Skeletal muscle satellite cell (primary cell): ENCODE measurements at regions not wholly inside any gene's neighbourhood (a gene's known extent, or its start where the extent isn't known, plus 50 kb on each side); places are given as distances from the start of the nearest gene placed in this dataset.
A peak's percentile ranks its signal among the peaks of the same experiment; 100 is the strongest.

Source experiments
- H3K27me3 ChIP-seq: 2 replicates; pipeline ENCODE4 v1.7.0; 2013; ENCODE audit warnings: low read length; ENCODE audit not compliant: control insufficient read depth, insufficient read depth
- H3K36me3 ChIP-seq: 2 replicates; pipeline ENCODE4 v1.7.0; 2013; ENCODE audit warnings: mild to moderate bottlenecking, control low read depth, low read length; ENCODE audit not compliant: insufficient read depth
- H3K4me1 ChIP-seq: 2 replicates; pipeline ENCODE4 v1.7.0; 2013; ENCODE audit warnings: low read length; ENCODE audit not compliant: control insufficient read depth, insufficient read depth
- H3K4me2 ChIP-seq: 2 replicates; pipeline ENCODE4 v1.7.0; 2013; ENCODE audit warnings: mild to moderate bottlenecking, low read length
- H3K4me3 ChIP-seq: 2 replicates; pipeline ENCODE4 v1.7.0; 2013; ENCODE audit warnings: low read length
- H3K9ac ChIP-seq: 2 replicates; pipeline ENCODE4 v1.7.0; 2013; ENCODE audit warnings: mild to moderate bottlenecking, low read depth, low read length, moderate library complexity
- H3K9me3 ChIP-seq: replicated peaks from 2 replicates; pipeline ENCODE4 v1.7.0; 2013; ENCODE audit warnings: mild to moderate bottlenecking, control low read depth, low read length

GRCh38 chr10:29756451-29756850 lies 121.7 kb upstream of the SVIL start:
- no peak overlapping the region for H3K4me3 ChIP-seq
- no peaks in the 10 kb centered on the region for H3K9me3 ChIP-seq
- H3K4me2 ChIP-seq: no peak overlapping the region
- no peaks in the 10 kb centered on the region for H3K36me3 ChIP-seq
- no peak overlapping the region for H3K9ac ChIP-seq
- peaks cover 27% of the 10 kb centered on the region for H3K27me3 ChIP-seq
- no peaks in the 10 kb centered on the region for H3K4me1 ChIP-seq

DNA sequence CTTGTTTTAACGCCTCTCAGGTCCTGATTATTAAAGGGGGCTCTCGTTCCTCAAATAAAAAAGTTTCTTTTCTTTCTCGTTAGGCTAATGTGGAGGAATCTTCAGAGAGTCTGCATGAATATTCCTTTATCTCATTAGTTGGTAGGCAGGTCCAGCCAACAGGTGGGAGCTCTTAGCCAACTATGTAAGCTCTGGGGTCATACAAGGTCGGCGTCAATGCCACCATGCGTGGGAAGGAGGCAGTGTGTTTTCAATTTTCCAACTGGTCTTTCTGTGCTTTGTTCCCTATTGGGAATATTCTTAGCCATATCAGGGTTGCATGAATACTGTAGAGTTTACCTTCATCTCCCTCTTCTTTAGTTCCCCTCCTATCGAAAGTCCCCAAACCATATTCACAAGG lies 118.5 kb upstream of the SVIL start:
- H3K9me3 ChIP-seq: no peaks in the 10 kb centered on the region
- no peaks in the 10 kb centered on the region for H3K4me1 ChIP-seq
- no peak overlapping the region for H3K9ac ChIP-seq
- no peak overlapping the region for H3K4me3 ChIP-seq
- no peak overlapping the region for H3K4me2 ChIP-seq
- peaks cover 55% of the 10 kb centered on the region for H3K27me3 ChIP-seq
- H3K36me3 ChIP-seq: no peaks in the 10 kb centered on the region

- no peak overlapping the region for H3K4me3 ChIP-seq
- H3K9ac ChIP-seq: no peak overlapping the region
- H3K4me2 ChIP-seq: no peak overlapping the region
- H3K27me3 ChIP-seq: peaks cover 55% of the 10 kb centered on the region
- no peaks in the 10 kb centered on the region for H3K36me3 ChIP-seq
- no peaks in the 10 kb centered on the region for H3K9me3 ChIP-seq
- H3K4me1 ChIP-seq: peaks cover under 1% of the 10 kb centered on the region
Observed at GRCh38 chr10:29751684-29752083, 116.9 kb upstream of the SVIL start.

DNA sequence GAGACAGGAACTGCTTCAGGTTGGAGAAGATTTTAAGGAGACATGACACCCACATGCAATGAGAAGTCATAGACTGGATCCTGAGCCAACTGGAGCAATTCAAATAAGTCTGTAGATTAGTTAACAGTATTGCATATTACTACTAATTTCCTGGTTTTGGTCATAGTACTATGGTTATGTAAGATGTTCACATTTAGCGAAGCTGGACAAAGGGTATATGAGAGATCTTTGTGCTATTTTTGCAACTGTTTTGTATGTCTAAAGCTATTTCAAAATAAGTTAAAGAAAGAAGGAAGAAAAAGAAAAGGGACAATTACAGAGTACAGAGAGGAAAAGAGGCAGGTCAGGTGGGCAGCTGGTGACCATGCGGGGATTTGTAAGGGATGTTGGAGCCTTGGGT lies 116.5 kb upstream of the SVIL start:
- Histone ChIP-seq H3K36me3 (no peaks in the 10 kb centered on the region), H3K27me3 (peaks cover 51% of the 10 kb centered on the region), H3K9ac (no peak overlapping the region), H3K4me2 (no peak overlapping the region), H3K4me1 (peaks cover 5% of the 10 kb centered on the region), H3K4me3 (no peak overlapping the region), H3K9me3 (no peaks in the 10 kb centered on the region)

DNA sequence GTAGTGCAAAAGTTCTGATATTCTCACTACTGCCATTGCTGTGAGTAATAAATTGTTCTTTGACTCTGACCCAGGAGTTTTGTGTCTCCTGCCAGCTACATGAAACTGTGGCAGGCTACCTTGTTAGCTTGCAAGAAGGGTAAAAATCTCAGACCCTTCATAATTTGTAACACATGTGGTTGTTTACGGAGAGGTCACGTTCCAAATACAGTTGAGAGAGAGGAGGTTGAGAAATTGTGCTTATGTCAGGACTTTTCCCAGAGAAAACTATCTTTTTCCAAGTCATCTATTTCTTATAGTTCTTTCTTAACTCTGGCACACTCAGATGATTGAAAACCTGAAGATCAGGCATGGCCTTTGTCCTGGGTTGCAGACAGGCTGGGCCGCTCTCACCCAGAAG lies 114.4 kb upstream of the SVIL start:
- Histone ChIP-seq H3K9me3 (no peaks in the 10 kb centered on the region), H3K4me3 (no peak overlapping the region), H3K27me3 (peaks cover 49% of the 10 kb centered on the region), H3K36me3 (no peaks in the 10 kb centered on the region), H3K4me1 (peaks cover 9% of the 10 kb centered on the region), H3K9ac (no peak overlapping the region), H3K4me2 (no peak overlapping the region)

GRCh38 chr10:29748109-29748650 lies 113.4 kb upstream of the SVIL start:
- Histone ChIP-seq H3K36me3 (no peaks in the 10 kb centered on the region), H3K4me2 (no peak overlapping the region), H3K4me1 (peaks cover 9% of the 10 kb centered on the region), H3K9me3 (no peaks in the 10 kb centered on the region), H3K4me3 (no peak overlapping the region), H3K9ac (no peak overlapping the region), H3K27me3 (peaks cover 41% of the 10 kb centered on the region)

DNA sequence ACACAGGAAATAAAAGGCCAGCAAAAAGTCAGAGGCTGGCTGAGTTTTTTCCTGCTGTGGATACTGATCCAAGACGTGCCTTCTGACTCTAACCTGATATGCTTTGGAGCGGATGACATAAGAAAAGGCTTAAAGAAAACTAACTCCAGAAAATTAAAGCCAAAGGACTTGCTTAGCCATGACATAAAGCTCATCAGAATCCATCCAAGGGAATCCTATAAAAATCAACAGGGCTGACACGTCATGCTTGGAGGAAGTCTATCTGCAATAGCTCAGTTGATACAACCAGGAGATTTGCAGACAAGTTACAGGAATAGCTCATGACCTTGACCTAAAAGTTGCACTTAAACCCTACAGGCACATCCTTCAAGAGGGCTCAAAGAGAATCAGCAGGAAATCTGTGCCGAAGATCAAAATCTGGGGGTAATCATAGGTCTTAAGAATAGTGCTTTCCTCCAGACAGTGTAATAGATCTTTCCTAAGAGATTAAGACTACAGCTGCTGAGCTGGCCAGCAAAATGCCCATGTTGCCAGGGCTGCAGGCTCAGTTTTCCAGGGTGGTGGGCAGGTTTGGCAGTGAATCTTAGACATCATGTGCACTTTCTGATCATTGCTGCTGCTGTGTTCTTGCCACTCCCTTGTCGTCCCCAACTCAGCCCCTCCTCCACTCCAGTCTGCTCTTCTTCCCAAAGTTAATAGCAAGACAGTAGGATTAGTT lies 111.5 kb upstream of the SVIL start:
- Histone ChIP-seq H3K4me3 (no peak overlapping the region), H3K4me1 (peaks cover 9% of the 10 kb centered on the region), H3K9me3 (no peaks in the 10 kb centered on the region), H3K27me3 (peaks cover 30% of the 10 kb centered on the region), H3K9ac (no peak overlapping the region), H3K4me2 (no peak overlapping the region), H3K36me3 (no peaks in the 10 kb centered on the region)

- Histone ChIP-seq H3K4me3 (no peak overlapping the region), H3K9me3 (no peaks in the 10 kb centered on the region), H3K36me3 (no peaks in the 10 kb centered on the region), H3K4me2 (no peak overlapping the region), H3K27me3 (peaks cover 25% of the 10 kb centered on the region), H3K9ac (no peak overlapping the region), H3K4me1 (peaks cover 8% of the 10 kb centered on the region)
Observed at GRCh38 chr10:29740981-29741545, 106.3 kb upstream of the SVIL start.

GRCh38 chr10:29738341-29738740 lies 103.6 kb upstream of the SVIL start:
- Histone ChIP-seq H3K36me3 (no peaks in the 10 kb centered on the region), H3K9me3 (no peaks in the 10 kb centered on the region), H3K9ac (no peak overlapping the region), H3K27me3 (peaks cover 25% of the 10 kb centered on the region), H3K4me3 (no peak overlapping the region), H3K4me1 (peaks cover 15% of the 10 kb centered on the region), H3K4me2 (no peak overlapping the region)

DNA sequence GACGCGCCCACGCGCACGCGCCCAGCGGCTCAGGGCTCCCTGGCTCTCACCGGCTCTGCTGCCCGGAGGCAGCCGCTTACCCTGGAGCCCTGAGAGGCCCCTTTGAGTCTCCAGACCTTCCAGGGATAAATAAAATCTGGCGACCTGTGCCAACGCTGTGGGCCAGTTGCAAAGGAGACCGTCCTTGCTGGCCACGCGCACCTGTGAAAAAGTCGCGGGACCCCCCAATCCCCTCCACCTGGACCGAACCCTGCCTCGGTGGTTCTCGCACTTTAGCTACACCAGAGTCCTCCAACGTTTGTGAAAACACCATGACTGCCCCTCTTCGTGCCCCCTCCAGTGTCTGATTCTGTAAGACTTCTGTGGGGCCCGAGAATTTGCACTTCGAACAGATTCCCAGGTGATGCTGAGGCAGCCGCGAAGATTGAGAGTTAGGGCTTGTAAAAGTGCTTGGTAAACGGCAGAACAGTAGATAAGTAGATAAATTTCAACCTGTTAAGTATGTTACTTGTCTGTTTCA lies 102.4 kb upstream of the SVIL start:
- H3K9me3 ChIP-seq: no peaks in the 10 kb centered on the region
- H3K4me3 ChIP-seq: peak overlapping the region; percentile 94
- peaks cover 15% of the 10 kb centered on the region for H3K4me1 ChIP-seq
- H3K9ac ChIP-seq: peak overlapping the region; percentile 84
- H3K4me2 ChIP-seq: peak overlapping the region; percentile 87
- H3K27me3 ChIP-seq: peaks cover 22% of the 10 kb centered on the region
- no peaks in the 10 kb centered on the region for H3K36me3 ChIP-seq

DNA sequence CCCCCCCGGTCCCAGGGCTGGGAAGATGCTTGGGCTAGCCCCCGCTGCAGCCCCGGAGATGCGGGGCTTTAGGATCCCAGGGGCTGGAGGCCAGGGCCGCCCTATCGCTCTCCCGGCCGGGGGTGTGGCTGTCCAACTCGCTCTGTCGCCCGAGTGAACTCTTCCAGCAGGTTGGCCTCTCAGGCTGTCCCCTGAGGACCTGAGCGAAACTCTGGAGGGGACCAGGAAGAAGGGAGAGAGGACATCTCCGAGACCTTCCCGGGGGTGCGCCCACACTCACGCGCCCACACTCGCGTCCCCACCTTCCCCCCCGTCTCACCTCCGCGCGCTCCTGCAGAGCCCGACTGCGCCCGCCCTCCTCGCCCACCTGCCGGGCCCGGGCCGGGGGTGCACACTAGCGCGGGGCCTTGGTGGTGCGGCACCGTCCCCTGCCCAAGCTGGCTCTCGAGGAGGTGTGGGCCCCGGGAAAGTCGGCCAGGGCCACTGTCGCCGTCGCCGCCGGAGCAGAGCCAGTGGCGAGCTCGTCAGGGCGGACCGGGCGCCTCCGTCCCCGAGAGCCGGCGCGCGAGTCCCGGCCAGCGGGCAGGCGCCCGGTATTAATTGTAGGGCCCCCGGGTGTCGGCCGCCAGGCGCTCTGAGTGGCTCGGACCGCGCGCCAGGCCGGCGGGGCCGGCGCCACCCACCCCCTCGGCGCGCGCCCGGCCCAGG lies 101.7 kb upstream of the SVIL start:
- Histone ChIP-seq H3K4me1 (peaks cover 15% of the 10 kb centered on the region), H3K4me3 (peak overlapping the region; percentile 94), H3K4me2 (peak overlapping the region; percentile 87), H3K9me3 (no peaks in the 10 kb centered on the region), H3K36me3 (no peaks in the 10 kb centered on the region), H3K9ac (peak overlapping the region; percentile 84), H3K27me3 (peaks cover 22% of the 10 kb centered on the region)
